HEK293T (cell line): ENCODE measurements at regions not wholly inside any gene's neighbourhood (a gene's known extent, or its start where the extent isn't known, plus 50 kb on each side); places are given as distances from the start of the nearest gene placed in this dataset.

ENCODE experiments used
- CTBP1 ChIP-seq: fragments of 450-650 bp; IDR thresholded peaks from 2 replicates; pipeline ENCODE4 v1.6.1; 2016; ENCODE audit warnings: borderline replicate concordance
- ELF4 ChIP-seq: fragments of 450-650 bp; IDR thresholded peaks from 2 replicates; pipeline ENCODE4 v1.6.1; 2017; ENCODE audit warnings: antibody characterized with exemption
- FOXA1 ChIP-seq: fragments of 450-650 bp; IDR thresholded peaks from 2 replicates; pipeline ENCODE4 v1.6.1; 2016; ENCODE audit warnings: mild to moderate bottlenecking
- FOXK2 ChIP-seq: fragments of 450-650 bp; IDR thresholded peaks from 2 replicates; pipeline ENCODE4 v1.6.1; 2016; ENCODE audit warnings: mild to moderate bottlenecking
- FOXM1 ChIP-seq: fragments of 450-650 bp; IDR thresholded peaks from 2 replicates; pipeline ENCODE4 v1.6.1; 2017; ENCODE audit warnings: mild to moderate bottlenecking, borderline replicate concordance
- L3MBTL2 ChIP-seq: fragments of 450-650 bp; conservative IDR thresholded peaks from 2 replicates; pipeline ENCODE4 v1.6.1; 2016; ENCODE audit warnings: mild to moderate bottlenecking
- LEF1 ChIP-seq: fragments of 450-650 bp; IDR thresholded peaks from 2 replicates; pipeline ENCODE4 v1.6.1; 2017; ENCODE audit warnings: mild to moderate bottlenecking, borderline replicate concordance
- NFRKB ChIP-seq: fragments of 450-650 bp; IDR thresholded peaks from 2 replicates; pipeline ENCODE4 v1.6.1; 2016; ENCODE audit warnings: mild to moderate bottlenecking, moderate library complexity
- SP1 ChIP-seq: fragments of 450-650 bp; IDR thresholded peaks from 2 replicates; pipeline ENCODE4 v1.6.1; 2017
- SUZ12 ChIP-seq: fragments of 450-650 bp; IDR thresholded peaks from 2 replicates; pipeline ENCODE4 v1.6.1; 2016; ENCODE audit warnings: mild to moderate bottlenecking
- TF ChIP-seq, protein P1 (sequence below): fragments of 450-650 bp; IDR thresholded peaks from 2 replicates; pipeline ENCODE4 v1.6.1; 2016

DNA sequence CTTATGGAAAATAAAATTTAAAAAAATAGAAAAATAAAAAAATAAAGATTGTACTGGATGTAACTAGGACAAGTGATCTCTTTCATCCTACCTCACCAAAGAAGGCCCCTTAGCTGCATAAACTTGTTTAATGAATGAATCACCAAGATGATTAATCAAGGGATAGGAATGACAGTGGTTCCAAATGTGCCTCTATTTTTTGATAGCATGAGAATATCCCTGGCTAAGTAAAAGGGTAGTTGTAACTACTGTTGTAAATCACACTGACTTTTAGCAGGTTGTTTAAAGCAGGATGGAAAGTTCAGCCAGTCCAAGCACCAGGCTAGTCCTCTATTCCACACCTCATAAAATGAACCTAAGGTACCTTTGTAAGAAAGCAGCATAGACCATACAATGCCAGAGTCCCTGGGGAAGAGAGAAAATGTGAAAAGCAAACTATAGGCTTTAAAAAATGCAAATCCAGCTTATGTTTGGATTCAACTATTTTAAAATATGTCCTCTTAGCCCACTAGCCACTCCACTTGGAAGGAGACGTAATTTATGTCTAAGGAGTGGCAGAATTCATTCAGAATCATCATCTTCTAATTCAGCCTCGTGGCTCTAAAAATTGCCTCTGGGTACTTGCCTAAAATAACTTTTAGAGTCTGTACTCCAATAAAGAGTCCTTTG, 126.8 kb downstream of the SKIDA1 start:
- no peak for TF ChIP-seq SUZ12
- no peak for TF ChIP-seq SP1
- TF ChIP-seq FOXK2: no peak
- no peak for TF ChIP-seq ELF4
- no peak for TF ChIP-seq LEF1
- TF ChIP-seq L3MBTL2: no peak
- no peak for TF ChIP-seq FOXM1
- TF ChIP-seq FOXA1: no peak
- TF ChIP-seq CTBP1: no peak
- TF ChIP-seq, protein P1, sequence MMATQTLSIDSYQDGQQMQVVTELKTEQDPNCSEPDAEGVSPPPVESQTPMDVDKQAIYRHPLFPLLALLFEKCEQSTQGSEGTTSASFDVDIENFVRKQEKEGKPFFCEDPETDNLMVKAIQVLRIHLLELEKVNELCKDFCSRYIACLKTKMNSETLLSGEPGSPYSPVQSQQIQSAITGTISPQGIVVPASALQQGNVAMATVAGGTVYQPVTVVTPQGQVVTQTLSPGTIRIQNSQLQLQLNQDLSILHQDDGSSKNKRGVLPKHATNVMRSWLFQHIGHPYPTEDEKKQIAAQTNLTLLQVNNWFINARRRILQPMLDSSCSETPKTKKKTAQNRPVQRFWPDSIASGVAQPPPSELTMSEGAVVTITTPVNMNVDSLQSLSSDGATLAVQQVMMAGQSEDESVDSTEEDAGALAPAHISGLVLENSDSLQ: peak; percentile 79
- no peak for TF ChIP-seq NFRKB
